Ishikawa (cell line): ENCODE measurements at regions not wholly inside any gene's neighbourhood (a gene's known extent, or its start where the extent isn't known, plus 50 kb on each side); places are given as distances from the start of the nearest gene placed in this dataset.

Experiments used
- CEBPB ChIP-seq: IDR thresholded peaks from 2 replicates; pipeline ENCODE4 v1.6.1; 2012
- EGR1 ChIP-seq: IDR thresholded peaks from 2 replicates; pipeline ENCODE4 v1.6.1; 2012
- EP300 ChIP-seq: IDR thresholded peaks from 2 replicates; pipeline ENCODE4 v1.6.1; 2012; ENCODE audit warnings: borderline replicate concordance
- FOXM1 ChIP-seq: IDR thresholded peaks from 2 replicates; pipeline ENCODE4 v1.6.1; 2012; ENCODE audit warnings: low read depth, borderline replicate concordance
- RAD21 ChIP-seq: IDR thresholded peaks from 2 replicates; pipeline ENCODE4 v1.6.1; 2012; ENCODE audit warnings: low read depth
- REST ChIP-seq: IDR thresholded peaks from 2 replicates; pipeline ENCODE4 v1.6.1; 2012; ENCODE audit warnings: low read depth, mild to moderate bottlenecking
- TAF1 ChIP-seq: IDR thresholded peaks from 2 replicates; pipeline ENCODE4 v1.6.1; 2012; ENCODE audit warnings: low read depth, mild to moderate bottlenecking

- TF ChIP-seq RAD21: no peak
- TF ChIP-seq REST: no peak
- TF ChIP-seq EP300: no peak
- TF ChIP-seq TAF1: no peak
- no peak for TF ChIP-seq EGR1
- no peak for TF ChIP-seq CEBPB
- TF ChIP-seq FOXM1: no peak
Observed at GRCh38 chr11:31915867-31916266, 104.7 kb upstream of the PAX6 start.
